ENCODE measurements at regions not wholly inside any gene's neighbourhood (a gene's known extent, or its start where the extent isn't known, plus 50 kb on each side); places are given as distances from the start of the nearest gene placed in this dataset.
"Not testable (repeated sequence)": the region's sequence is repeated elsewhere in the genome, so short reads cannot be mapped to it uniquely, and the experiment has no call there.

DNA sequence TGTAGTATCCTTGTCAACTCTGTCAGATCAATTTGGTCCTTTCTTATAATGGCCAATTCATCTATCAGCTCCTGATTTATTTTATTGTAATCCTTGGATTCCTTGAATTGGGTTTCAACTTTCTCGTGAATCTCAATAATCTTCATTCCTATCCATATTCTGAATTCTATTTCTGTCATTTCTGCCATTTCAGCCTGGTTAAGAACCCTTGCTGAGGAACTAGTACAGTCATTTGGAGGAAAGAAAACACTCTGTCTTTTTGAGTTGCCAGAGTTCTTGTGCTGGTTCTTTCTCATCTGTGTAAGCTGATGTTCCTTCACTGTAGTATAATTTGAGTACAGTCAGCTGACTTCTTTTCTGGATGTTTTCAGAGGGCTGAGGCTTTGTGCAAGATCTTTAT, 84.5 kb downstream of the CETN3 start:
- Histone ChIP-seq H3K4me3 (ENCODE audit: low read length) (no peak overlapping the region), H3K4me2 (ENCODE audit: low read length) (no peak overlapping the region), H3F3A (ENCODE audit: insufficient read depth, low read length, poor library complexity, severe bottlenecking) (no peaks in the 10 kb centered on the region), H3K9ac (ENCODE audit: low read length) (no peak overlapping the region), H3K79me2 (replicated peaks; ENCODE audit: insufficient read depth, low read length) (no peaks in the 10 kb centered on the region), H3K9me3 (ENCODE audit: low read length) (peaks cover 6% of the 10 kb centered on the region), H4K20me1 (ENCODE audit: insufficient read depth) (no peaks in the 10 kb centered on the region), H3K36me3 (ENCODE audit: insufficient read depth, low read length) (no peaks in the 10 kb centered on the region), H3K27ac (ENCODE audit: low read length) (no peak overlapping the region), H3K27me3 (ENCODE audit: insufficient read depth, low read depth, low read length) (no peaks in the 10 kb centered on the region), H3K9me2 (ENCODE audit: insufficient read depth, low read length) (no peaks in the 10 kb centered on the region), H2AFZ (ENCODE audit: low read depth, low read length) (no peak overlapping the region)
- TF ChIP-seq REST (IDR thresholded peaks at IDR 0.05; ENCODE audit: borderline replicate concordance): no peak
- TF ChIP-seq MXI1 (conservative IDR thresholded peaks at IDR 0.05; ENCODE audit: poor library complexity, severe bottlenecking): no peak
- TF ChIP-seq SMC3 (conservative IDR thresholded peaks at IDR 0.05; ENCODE audit: poor library complexity): no peak
- TF ChIP-seq, protein P1, sequence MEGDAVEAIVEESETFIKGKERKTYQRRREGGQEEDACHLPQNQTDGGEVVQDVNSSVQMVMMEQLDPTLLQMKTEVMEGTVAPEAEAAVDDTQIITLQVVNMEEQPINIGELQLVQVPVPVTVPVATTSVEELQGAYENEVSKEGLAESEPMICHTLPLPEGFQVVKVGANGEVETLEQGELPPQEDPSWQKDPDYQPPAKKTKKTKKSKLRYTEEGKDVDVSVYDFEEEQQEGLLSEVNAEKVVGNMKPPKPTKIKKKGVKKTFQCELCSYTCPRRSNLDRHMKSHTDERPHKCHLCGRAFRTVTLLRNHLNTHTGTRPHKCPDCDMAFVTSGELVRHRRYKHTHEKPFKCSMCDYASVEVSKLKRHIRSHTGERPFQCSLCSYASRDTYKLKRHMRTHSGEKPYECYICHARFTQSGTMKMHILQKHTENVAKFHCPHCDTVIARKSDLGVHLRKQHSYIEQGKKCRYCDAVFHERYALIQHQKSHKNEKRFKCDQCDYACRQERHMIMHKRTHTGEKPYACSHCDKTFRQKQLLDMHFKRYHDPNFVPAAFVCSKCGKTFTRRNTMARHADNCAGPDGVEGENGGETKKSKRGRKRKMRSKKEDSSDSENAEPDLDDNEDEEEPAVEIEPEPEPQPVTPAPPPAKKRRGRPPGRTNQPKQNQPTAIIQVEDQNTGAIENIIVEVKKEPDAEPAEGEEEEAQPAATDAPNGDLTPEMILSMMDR (IDR thresholded peaks at IDR 0.05; ENCODE audit: poor library complexity, severe bottlenecking): no peak
- TF ChIP-seq EZH2 (IDR thresholded peaks at IDR 0.05; ENCODE audit: borderline replicate concordance, insufficient read depth, low read length, poor library complexity, severe bottlenecking): no peak
- no peak for TF ChIP-seq TAF1 (IDR thresholded peaks at IDR 0.05; ENCODE audit: low read depth)
- no peak for TF ChIP-seq RAD21 (conservative IDR thresholded peaks at IDR 0.05)
- TF ChIP-seq POLR2AphosphoS5 (IDR thresholded peaks at IDR 0.05): no peak
- no peak for TF ChIP-seq EP300 (conservative IDR thresholded peaks at IDR 0.05; ENCODE audit: poor library complexity, severe bottlenecking)

DNA sequence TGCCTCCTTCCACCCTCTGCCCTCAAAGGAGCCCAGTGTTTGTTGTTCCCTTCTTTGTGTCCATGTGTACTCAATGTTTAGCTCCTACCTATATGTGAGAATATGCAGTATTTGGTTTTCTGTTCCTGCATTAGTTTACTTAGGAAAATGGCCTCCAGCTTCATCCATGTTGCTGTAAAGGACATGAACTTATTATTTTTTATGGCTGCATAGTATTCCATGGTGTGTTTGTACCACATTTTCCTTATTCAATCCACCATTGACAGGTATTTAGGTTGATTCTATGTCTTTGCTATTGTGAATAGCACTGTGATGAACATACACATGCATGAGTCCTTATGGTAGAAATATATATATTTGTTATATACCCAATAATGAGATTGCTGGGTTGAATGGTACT, 89.2 kb downstream of the CETN3 start:
- H3F3A ChIP-seq (ENCODE audit: insufficient read depth, low read length, poor library complexity, severe bottlenecking); H2AFZ ChIP-seq (ENCODE audit: low read depth, low read length); H3K79me2 ChIP-seq (replicated peaks; ENCODE audit: insufficient read depth, low read length); H3K36me3 ChIP-seq (ENCODE audit: insufficient read depth, low read length); H3K27me3 ChIP-seq (ENCODE audit: insufficient read depth, low read depth, low read length); H3K9me2 ChIP-seq (ENCODE audit: insufficient read depth, low read length); H3K9ac ChIP-seq (ENCODE audit: low read length); H3K4me2 ChIP-seq (ENCODE audit: low read length); H4K20me1 ChIP-seq (ENCODE audit: insufficient read depth); H3K4me3 ChIP-seq (ENCODE audit: low read length); H3K9me3 ChIP-seq (ENCODE audit: low read length); H3K27ac ChIP-seq (ENCODE audit: low read length): not testable (repeated sequence)

- H3K79me2 ChIP-seq (replicated peaks; ENCODE audit: insufficient read depth, low read length): no peaks in the 10 kb centered on the region
- H2AFZ ChIP-seq (ENCODE audit: low read depth, low read length): no peak overlapping the region
- H3K27me3 ChIP-seq (ENCODE audit: insufficient read depth, low read depth, low read length): no peaks in the 10 kb centered on the region
- H3K4me2 ChIP-seq (ENCODE audit: low read length): no peak overlapping the region
- TF ChIP-seq REST (IDR thresholded peaks at IDR 0.05; ENCODE audit: borderline replicate concordance): no peak
- TF ChIP-seq EP300 (conservative IDR thresholded peaks at IDR 0.05; ENCODE audit: poor library complexity, severe bottlenecking): no peak
- TF ChIP-seq, protein P1 (IDR thresholded peaks at IDR 0.05; ENCODE audit: poor library complexity, severe bottlenecking): no peak
- TF ChIP-seq TAF1 (IDR thresholded peaks at IDR 0.05; ENCODE audit: low read depth): no peak
- no peak for TF ChIP-seq RAD21 (conservative IDR thresholded peaks at IDR 0.05)
- no peak for TF ChIP-seq EZH2 (IDR thresholded peaks at IDR 0.05; ENCODE audit: borderline replicate concordance, insufficient read depth, low read length, poor library complexity, severe bottlenecking)
- no peak for TF ChIP-seq SMC3 (conservative IDR thresholded peaks at IDR 0.05; ENCODE audit: poor library complexity)
- no peak for TF ChIP-seq POLR2AphosphoS5 (IDR thresholded peaks at IDR 0.05)
- no peak for TF ChIP-seq MXI1 (conservative IDR thresholded peaks at IDR 0.05; ENCODE audit: poor library complexity, severe bottlenecking)
- H3K9ac ChIP-seq (ENCODE audit: low read length): no peak overlapping the region
- no peak overlapping the region for H3K27ac ChIP-seq (ENCODE audit: low read length)
- no peaks in the 10 kb centered on the region for H3K36me3 ChIP-seq (ENCODE audit: insufficient read depth, low read length)
- H3K4me3 ChIP-seq (ENCODE audit: low read length): no peak overlapping the region
- H3K9me2 ChIP-seq (ENCODE audit: insufficient read depth, low read length): no peaks in the 10 kb centered on the region
- no peaks in the 10 kb centered on the region for H3F3A ChIP-seq (ENCODE audit: insufficient read depth, low read length, poor library complexity, severe bottlenecking)
- no peaks in the 10 kb centered on the region for H4K20me1 ChIP-seq (ENCODE audit: insufficient read depth)
- no peaks in the 10 kb centered on the region for H3K9me3 ChIP-seq (ENCODE audit: low read length)
These were observed 97.5 kb downstream of the CETN3 start for GRCh38 chr5:90312027-90312426.

Data from neural cell (in vitro differentiated cells).